H1 (cell line): ENCODE measurements at regions not wholly inside any gene's neighbourhood (a gene's known extent, or its start where the extent isn't known, plus 50 kb on each side); places are given as distances from the start of the nearest gene placed in this dataset.

Source experiments
- RFX5 ChIP-seq: IDR thresholded peaks from 2 replicates; pipeline ENCODE4 v1.6.1; 2011; ENCODE audit warnings: low read depth, low read length, improper control_type of control experiment, borderline replicate concordance
- RNF2 ChIP-seq: fragments of 200-900, 300-1000 bp; sonication (generic); IDR thresholded peaks from 2 replicates; pipeline ENCODE4 v1.7.1; 2016; ENCODE audit warnings: borderline replicate concordance, low read depth, mild to moderate bottlenecking, antibody characterized with exemption, low read length; ENCODE audit not compliant: poor library complexity, severe bottlenecking; ENCODE audit errors: missing control alignments
- TAF1 ChIP-seq: IDR thresholded peaks from 2 replicates; pipeline ENCODE4 v1.6.1; 2011; ENCODE audit warnings: mild to moderate bottlenecking, low read depth, low read length

- TF ChIP-seq TAF1 (no peak), RNF2 (no peak), RFX5 (no peak)
- TF ChIP-seq, all 59 proteins: peak for 0
Measured at GRCh38 chr5:21097661-21098060, 1109.7 kb upstream of the CDH18 start (continued).
